ENCODE measurements at regions not wholly inside any gene's neighbourhood (a gene's known extent, or its start where the extent isn't known, plus 50 kb on each side); places are given as distances from the start of the nearest gene placed in this dataset.

DNA sequence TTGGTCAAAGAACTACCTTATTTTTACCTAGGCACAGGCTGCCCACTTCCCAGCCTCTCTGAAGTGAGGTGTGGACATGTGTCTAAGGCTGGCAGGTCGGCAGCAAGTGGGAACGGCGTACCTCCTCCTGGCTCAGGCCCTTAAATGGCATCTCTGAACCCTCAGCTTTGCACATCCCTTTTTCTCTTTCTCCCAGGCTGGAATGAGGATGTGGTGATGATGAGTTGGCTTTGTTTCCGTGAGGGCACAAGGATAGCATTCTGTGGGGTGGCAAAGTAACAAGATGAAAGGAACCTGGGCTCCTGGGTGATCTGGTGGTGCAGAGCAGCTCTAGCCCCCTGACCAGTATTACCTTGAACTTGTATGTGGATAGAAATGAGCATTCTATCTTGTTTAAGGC, 196.8 kb downstream of the REEP3 start:
- DNase-seq (ENCODE audit: low spot score), result no peak
- TF ChIP-seq CTCF (IDR thresholded peaks at IDR 0.05; ENCODE audit: extremely low read depth, missing control alignments), result no peak

DNA sequence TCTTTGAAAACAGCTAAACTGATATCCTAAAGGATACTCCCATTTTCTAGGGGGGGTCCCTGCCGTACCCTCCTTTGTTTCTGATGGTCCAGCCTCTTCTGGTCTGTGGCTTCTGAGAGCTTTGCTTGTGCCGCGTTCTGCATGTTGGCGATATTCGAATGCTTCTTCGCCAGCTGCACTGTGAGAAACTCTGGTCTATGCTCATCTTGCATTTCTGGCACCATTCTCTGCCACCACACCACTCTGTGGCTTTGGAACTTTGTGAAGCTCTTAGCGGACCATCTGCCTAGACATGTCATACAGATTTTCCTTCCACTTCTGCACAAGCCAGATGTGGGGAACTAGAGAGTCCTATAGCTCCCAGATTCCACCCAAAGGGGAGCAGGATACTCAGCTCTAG, 197.2 kb downstream of the REEP3 start:
- no peak for DNase-seq (ENCODE audit: low spot score)
- TF ChIP-seq CTCF (IDR thresholded peaks at IDR 0.05; ENCODE audit: extremely low read depth, missing control alignments), result no peak

- no peak for DNase-seq (ENCODE audit: low spot score)
- no peak for TF ChIP-seq CTCF (IDR thresholded peaks at IDR 0.05; ENCODE audit: extremely low read depth, missing control alignments)
Measured at GRCh38 chr10:63719226-63719856, 198.1 kb downstream of the REEP3 start.

DNA sequence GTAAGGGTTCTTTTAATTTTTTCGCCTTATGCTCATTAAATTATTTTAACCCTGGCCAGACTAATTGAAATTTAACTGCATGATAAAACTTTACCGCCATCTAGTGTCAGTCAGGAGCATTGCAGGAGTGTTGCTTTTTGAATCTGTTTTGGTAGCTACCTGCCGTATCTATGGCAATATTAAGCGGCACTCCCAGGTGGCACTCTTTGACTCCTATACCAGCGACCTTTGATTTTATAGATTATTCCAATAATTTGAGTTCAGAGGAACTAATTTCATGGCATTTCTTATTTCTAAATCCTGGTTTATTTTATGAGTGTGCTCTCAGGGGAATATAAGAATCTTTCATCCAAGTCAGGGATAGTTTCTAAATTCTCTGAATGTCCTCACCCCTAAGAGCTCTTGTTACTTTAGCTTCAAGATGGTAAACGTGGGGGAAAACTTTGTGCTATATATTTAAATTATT, 198.9 kb downstream of the REEP3 start:
- DNase-seq (ENCODE audit: low spot score), result peak; percentile 23
- peak; percentile 96 for TF ChIP-seq CTCF (IDR thresholded peaks at IDR 0.05; ENCODE audit: extremely low read depth, missing control alignments)

DNA sequence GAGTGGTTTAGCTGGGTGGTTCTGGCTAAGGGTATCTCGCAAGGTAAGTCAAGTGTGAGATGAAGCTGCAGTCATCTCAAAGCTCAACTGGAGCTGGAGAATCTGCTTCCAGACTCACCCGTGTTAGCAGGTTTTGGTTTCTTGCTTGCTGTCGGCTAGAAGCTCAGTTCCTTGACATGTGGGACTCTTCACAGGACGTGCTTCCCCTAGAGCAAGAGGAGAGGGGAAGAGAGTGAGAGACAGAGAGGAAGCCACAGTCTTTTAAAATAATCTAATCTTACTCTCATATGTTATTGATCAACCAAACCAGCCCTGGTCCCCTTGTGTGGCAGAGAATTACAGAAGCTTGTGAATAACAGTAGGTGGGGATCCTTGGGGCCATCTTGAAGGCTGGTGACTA, 199.5 kb downstream of the REEP3 start:
- TF ChIP-seq CTCF (IDR thresholded peaks at IDR 0.05; ENCODE audit: extremely low read depth, missing control alignments), result no peak
- no peak for DNase-seq (ENCODE audit: low spot score)

DNA sequence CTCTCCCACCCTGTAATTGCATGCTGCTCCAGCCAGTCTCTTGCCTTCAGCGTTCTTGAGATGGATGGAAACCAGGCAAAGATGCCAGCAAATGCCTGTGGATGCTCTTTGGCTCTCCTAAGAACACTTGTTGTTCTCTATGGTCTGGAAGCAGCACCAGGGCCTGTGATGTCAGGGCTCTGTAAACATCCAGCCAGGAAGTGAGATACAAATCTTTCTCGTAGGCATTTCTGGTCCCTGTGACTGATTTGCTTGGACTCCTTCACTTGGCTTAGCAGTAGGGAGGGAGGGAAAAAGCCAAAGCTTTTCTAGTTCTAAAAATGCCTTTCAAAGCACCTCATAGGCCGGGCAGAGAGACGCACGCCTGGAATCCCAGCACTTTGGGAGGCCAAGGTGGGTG, 201.3 kb downstream of the REEP3 start:
- no peak for TF ChIP-seq CTCF (IDR thresholded peaks at IDR 0.05; ENCODE audit: extremely low read depth, missing control alignments)
- DNase-seq (ENCODE audit: low spot score), result no peak

- DNase-seq (ENCODE audit: low spot score), result no peak
Measured at GRCh38 chr10:63723320-63723719, 202.1 kb downstream of the REEP3 start.

More at GRCh38 chr10:63723320-63723719, 202.1 kb downstream of the REEP3 start:
- no peak for TF ChIP-seq CTCF (IDR thresholded peaks at IDR 0.05; ENCODE audit: extremely low read depth, missing control alignments)

All from GM20000 (cell line).